ENCODE measurements at regions not wholly inside any gene's neighbourhood (a gene's known extent, or its start where the extent isn't known, plus 50 kb on each side); places are given as distances from the start of the nearest gene placed in this dataset.

DNA sequence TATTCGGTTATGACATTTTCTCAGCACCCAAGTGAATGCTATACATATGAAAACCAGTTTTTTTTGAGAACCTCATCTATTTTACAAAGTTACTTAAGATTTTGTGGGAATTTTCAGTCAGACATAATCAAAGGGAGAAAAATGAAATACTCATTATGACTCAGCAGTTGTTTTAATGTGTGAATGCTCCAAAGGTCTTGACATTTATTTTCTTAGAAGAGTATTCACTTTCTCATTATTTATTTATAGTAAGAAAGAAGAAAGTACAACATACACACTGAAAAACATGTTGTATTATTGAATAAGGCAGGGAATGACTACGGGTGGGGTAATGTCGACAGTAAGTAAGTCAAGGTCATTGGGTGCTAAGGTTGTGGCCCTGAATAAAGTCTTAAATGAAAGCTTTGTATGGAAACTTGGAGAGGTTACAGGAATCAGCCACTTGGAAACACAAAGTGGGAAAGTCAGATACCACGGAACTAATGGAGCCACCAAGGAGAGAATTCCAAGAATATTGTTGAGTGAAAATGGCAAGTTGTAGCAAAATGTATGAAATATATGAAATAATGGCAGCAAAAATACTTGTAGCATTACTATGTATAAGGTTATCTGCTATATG, 844.5 kb downstream of the TBL1XR1 start:
- Histone ChIP-seq H3K4me3 (no peak overlapping the region), H3K79me2 (ENCODE audit: low read depth) (no peaks in the 10 kb centered on the region), H3K4me1 (replicated peaks; ENCODE audit: insufficient read depth) (no peaks in the 10 kb centered on the region; the same call in 1 of the 2 replicates), H3K36me3 (ENCODE audit: low read depth) (no peaks in the 10 kb centered on the region), H3K27me3 (ENCODE audit: insufficient read depth, low read depth) (no peaks in the 10 kb centered on the region), H3K4me2 (no peak overlapping the region), H3K9me3 (ENCODE audit: insufficient read depth, low read depth) (no peaks in the 10 kb centered on the region), H3K9me2 (ENCODE audit: insufficient read depth) (no peaks in the 10 kb centered on the region), H2AFZ (peak overlapping the region; percentile 24; the same call in 1 of the 2 replicates), H3F3A (ENCODE audit: insufficient read depth, low read depth) (no peaks in the 10 kb centered on the region), H4K20me1 (ENCODE audit: insufficient read depth) (no peaks in the 10 kb centered on the region), H3K27ac (peak overlapping the region; percentile 54)
- no TSS peak for BruUV-seq (replicated peaks)
- intact Hi-C loops (cut with micrococcal nuclease; ENCODE audit: unreplicated experiment), result no loop called here
- ChIA-PET CTCF (no interaction called here), POLR2A (ENCODE audit: unreplicated experiment) (no interaction called here)
- no peak for TF ChIP-seq EZH2 (IDR thresholded peaks at IDR 0.05; ENCODE audit: low read depth)
- TF ChIP-seq CTCF (conservative IDR thresholded peaks at IDR 0.05), result no peak
- DNase-seq, result no peak

DNA sequence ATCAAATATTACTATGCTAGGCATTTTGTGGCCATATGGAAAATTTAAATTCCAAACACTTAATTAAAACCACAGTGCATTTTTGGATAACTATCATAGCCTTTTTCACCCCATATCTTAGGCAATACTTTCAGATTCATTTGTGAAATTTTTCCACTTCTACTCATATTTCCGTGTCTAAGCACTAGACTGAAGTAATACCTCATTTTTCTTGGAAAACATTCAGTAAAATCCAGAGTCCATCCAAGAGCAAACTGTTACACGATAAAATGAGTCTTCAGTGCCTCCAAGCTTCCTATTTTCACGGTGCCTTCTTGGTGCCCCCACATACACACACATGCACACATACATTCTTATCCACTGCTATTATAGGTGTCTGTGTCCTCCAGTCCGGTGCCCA, 845.9 kb downstream of the TBL1XR1 start:
- H3K79me2 ChIP-seq (ENCODE audit: low read depth), result no peaks in the 10 kb centered on the region
- POLR2A ChIA-PET (ENCODE audit: unreplicated experiment), result no interaction called here
- CTCF ChIA-PET, result no interaction called here

GRCh38 chr3:176349706-176350105, 847.6 kb downstream of the TBL1XR1 start:
- H3K9me2 ChIP-seq (ENCODE audit: insufficient read depth), result no peaks in the 10 kb centered on the region
- intact Hi-C loops (cut with micrococcal nuclease; ENCODE audit: unreplicated experiment), result no loop called here
- CTCF ChIA-PET, result no interaction called here
- no peak for DNase-seq
- no peaks in the 10 kb centered on the region; the same call in 1 of the 2 replicates for H3K4me1 ChIP-seq (replicated peaks; ENCODE audit: insufficient read depth)
- H3K36me3 ChIP-seq (ENCODE audit: low read depth), result no peaks in the 10 kb centered on the region
- no peak overlapping the region for H3K4me2 ChIP-seq
- 0 out of 2 replicates have a peak overlapping the region, but pooled peaks have one; percentile 7 for H2AFZ ChIP-seq
- no peaks in the 10 kb centered on the region for H4K20me1 ChIP-seq (ENCODE audit: insufficient read depth)
- no peak overlapping the region for H3K4me3 ChIP-seq
- H3K27me3 ChIP-seq (ENCODE audit: insufficient read depth, low read depth), result no peaks in the 10 kb centered on the region
- POLR2A ChIA-PET (ENCODE audit: unreplicated experiment), result no interaction called here
- no peaks in the 10 kb centered on the region for H3F3A ChIP-seq (ENCODE audit: insufficient read depth, low read depth)
- H3K9me3 ChIP-seq (ENCODE audit: insufficient read depth, low read depth), result no peaks in the 10 kb centered on the region
- TF ChIP-seq EZH2 (IDR thresholded peaks at IDR 0.05; ENCODE audit: low read depth) (no peak), CTCF (conservative IDR thresholded peaks at IDR 0.05) (no peak)
- no peaks in the 10 kb centered on the region for H3K79me2 ChIP-seq (ENCODE audit: low read depth)
- BruUV-seq (replicated peaks), result no TSS peak
- H3K27ac ChIP-seq, result no peak overlapping the region

More for the DNA sequence above, 845.9 kb downstream of the TBL1XR1 start:
- H3K4me2 ChIP-seq, result no peak overlapping the region
- H3K27ac ChIP-seq, result no peak overlapping the region
- H3K9me3 ChIP-seq (ENCODE audit: insufficient read depth, low read depth), result no peaks in the 10 kb centered on the region
- no peaks in the 10 kb centered on the region; the same call in 1 of the 2 replicates for H3K4me1 ChIP-seq (replicated peaks; ENCODE audit: insufficient read depth)
- BruUV-seq (replicated peaks), result no TSS peak
- H4K20me1 ChIP-seq (ENCODE audit: insufficient read depth), result no peaks in the 10 kb centered on the region
- H3K36me3 ChIP-seq (ENCODE audit: low read depth), result no peaks in the 10 kb centered on the region
- no peaks in the 10 kb centered on the region for H3K9me2 ChIP-seq (ENCODE audit: insufficient read depth)
- no peaks in the 10 kb centered on the region for H3F3A ChIP-seq (ENCODE audit: insufficient read depth, low read depth)
- intact Hi-C loops (cut with micrococcal nuclease; ENCODE audit: unreplicated experiment), result no loop called here
- no peak for DNase-seq
- no peak for TF ChIP-seq EZH2 (IDR thresholded peaks at IDR 0.05; ENCODE audit: low read depth)
- no peak for TF ChIP-seq CTCF (conservative IDR thresholded peaks at IDR 0.05)
- H2AFZ ChIP-seq, result no peak overlapping the region
- no peak overlapping the region for H3K4me3 ChIP-seq
- no peaks in the 10 kb centered on the region for H3K27me3 ChIP-seq (ENCODE audit: insufficient read depth, low read depth)

Measured in PC-9 (cell line).